GM10266 (cell line): ENCODE measurements at regions not wholly inside any gene's neighbourhood (a gene's known extent, or its start where the extent isn't known, plus 50 kb on each side); places are given as distances from the start of the nearest gene placed in this dataset.

ENCODE experiments used
- DNase-seq: peaks from one replicate; pipeline ENCODE4 v3.0.0; 2012; ENCODE audit errors: extremely low spot score
- TF ChIP-seq, protein P1 (sequence below): IDR thresholded peaks from 2 replicates; pipeline ENCODE4 v1.5.1; 2012; ENCODE audit warnings: mild to moderate bottlenecking, low read depth; ENCODE audit not compliant: control insufficient read depth, insufficient read depth; ENCODE audit errors: missing control alignments

DNA sequence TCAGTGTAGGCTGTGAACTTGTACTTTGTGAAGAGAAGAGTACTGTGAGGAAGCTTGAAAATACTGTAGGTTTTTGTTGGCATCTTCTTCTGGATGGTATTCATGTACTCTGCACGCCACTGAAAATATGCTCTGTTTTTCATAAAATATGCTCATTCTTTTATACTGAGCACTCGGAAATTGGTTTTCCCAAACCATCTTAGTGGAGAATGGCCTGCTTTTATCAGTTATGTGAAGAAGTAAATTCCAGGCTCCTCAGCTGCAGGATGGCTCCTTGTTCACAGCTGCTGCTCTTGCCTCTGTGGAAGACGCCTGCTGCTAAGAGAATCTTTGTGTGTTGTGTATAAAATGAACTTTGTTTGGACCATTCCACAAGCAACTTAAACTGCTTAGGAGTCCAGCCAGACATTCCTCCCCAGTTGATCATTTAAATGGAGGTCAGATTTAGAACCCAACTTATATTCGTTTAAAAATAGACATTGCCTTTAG is 443.5 kb upstream of the RGS6 start:
- no peak for DNase-seq
- TF ChIP-seq, protein P1, sequence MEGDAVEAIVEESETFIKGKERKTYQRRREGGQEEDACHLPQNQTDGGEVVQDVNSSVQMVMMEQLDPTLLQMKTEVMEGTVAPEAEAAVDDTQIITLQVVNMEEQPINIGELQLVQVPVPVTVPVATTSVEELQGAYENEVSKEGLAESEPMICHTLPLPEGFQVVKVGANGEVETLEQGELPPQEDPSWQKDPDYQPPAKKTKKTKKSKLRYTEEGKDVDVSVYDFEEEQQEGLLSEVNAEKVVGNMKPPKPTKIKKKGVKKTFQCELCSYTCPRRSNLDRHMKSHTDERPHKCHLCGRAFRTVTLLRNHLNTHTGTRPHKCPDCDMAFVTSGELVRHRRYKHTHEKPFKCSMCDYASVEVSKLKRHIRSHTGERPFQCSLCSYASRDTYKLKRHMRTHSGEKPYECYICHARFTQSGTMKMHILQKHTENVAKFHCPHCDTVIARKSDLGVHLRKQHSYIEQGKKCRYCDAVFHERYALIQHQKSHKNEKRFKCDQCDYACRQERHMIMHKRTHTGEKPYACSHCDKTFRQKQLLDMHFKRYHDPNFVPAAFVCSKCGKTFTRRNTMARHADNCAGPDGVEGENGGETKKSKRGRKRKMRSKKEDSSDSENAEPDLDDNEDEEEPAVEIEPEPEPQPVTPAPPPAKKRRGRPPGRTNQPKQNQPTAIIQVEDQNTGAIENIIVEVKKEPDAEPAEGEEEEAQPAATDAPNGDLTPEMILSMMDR = no peak

DNA sequence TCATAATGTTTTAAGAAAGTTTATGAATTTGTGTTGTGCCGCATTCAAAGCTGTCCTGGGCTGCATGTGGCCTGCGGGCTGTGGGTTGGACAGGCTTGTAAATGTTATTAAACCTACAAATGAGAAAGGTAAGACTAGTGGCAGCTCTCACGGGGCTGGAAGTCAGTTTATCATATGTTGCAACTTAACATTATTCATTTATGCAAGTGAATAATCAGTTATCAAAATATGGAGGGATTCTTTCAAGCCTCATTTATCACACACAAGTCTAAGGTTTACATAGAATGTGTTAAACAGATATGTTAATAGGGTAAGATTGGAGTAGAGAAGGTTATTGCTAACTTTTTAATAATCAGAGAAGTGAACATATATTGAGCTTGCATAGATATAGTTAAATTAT is 442.5 kb upstream of the RGS6 start:
- DNase-seq = no peak
- TF ChIP-seq, protein P1 = no peak

DNA sequence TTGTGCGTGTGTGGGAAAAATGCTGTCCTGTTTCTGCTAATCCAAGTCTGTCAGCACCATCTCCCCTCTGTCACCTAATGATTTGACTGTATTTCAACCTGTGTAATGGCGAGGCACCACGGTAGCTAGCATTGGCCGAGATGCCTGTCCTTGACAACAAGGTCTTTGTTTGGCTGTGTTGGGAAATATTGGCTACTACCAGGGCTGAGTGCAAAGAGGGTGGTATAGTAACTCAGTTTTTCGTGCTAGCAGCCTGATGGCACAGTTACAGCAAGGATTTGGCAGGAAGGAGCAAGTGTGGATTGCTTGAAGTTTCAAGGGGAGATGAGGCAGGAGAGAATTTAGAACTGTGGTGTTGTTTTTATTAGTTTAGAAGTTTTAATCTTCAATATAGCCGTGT is 440.3 kb upstream of the RGS6 start:
- no peak for DNase-seq
- TF ChIP-seq, protein P1 = no peak

DNA sequence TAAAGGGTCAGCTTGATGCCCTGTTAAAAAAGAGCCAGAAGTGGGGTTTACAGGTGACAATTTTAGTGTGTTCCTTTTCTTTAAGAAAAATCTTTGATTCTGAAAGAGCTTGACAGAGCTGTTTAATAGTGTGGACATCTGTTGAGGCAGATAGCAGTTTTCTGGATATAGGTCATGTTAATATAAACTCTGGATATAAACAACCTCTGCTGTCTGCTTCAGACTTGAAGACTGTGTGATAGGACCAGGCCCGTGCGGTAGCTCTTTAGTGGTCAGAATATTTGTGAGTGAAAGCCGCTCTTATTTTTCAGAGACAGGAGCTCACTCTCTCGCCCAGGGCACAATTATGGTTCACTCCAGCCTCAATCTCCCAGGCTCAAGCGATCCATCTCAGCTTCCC is 439.9 kb upstream of the RGS6 start:
- TF ChIP-seq, protein P1 = no peak
- DNase-seq = no peak

DNA sequence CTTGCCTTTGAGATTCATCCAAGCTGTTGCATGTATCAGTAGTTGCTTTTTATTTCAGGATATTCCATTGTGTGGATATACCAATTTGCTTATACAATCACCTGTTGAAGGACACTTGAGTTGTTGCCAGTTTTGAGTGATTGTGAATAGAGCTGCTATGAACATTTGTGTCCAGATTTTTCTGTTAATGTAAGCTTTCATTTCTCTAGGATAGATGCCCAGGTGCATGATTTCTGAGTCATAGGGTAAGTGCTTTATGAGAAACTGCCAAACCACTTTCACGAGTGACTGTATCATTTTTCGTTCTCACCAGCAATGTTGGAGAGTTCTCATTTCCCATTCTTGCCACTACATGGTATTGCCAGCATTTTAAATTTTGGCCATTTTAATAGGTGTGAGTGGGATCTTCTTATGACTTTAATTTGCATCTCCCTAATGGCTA is 434.6 kb upstream of the RGS6 start:
- TF ChIP-seq, protein P1 = no peak
- peak; percentile 32 for DNase-seq

DNA sequence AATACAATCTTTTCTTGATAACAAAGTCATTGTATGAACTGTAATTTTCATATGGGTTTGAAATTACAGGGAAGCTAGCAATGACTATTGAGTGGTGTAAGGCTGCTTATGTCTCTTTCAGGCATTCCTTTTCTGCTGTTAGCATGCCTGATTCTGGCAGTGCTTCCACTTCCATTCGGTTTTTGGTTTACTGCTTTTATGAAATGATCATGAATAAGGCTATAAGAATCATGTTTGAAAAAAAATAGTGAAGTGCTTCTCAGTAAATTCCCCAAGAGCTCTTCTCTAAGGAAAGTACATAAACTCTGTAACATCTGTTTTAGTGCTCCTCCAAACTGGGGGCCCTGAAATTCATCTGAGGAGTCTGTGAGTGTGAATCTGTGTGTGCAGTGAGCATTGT is 434.0 kb upstream of the RGS6 start:
- TF ChIP-seq, protein P1 = no peak
- DNase-seq = no peak

DNA sequence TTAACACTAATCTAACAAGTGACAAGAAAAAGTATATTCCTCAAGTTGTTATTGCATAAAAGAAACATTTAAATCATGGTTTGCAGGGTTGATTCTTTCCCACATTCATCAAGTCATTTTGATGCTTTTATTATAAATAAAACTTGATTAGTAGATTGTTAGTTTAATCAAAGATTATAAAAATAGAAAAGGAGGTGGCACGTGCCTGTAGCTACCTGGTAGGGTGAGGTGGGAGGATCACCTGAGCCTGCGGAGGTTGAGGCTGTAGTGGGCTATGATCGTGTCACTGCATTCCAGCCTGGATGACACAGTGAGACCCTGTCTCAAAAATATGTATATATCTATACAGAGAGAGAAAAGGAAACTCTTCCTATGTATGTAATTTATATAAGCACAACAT is 433.2 kb upstream of the RGS6 start:
- TF ChIP-seq, protein P1 = no peak

DNA sequence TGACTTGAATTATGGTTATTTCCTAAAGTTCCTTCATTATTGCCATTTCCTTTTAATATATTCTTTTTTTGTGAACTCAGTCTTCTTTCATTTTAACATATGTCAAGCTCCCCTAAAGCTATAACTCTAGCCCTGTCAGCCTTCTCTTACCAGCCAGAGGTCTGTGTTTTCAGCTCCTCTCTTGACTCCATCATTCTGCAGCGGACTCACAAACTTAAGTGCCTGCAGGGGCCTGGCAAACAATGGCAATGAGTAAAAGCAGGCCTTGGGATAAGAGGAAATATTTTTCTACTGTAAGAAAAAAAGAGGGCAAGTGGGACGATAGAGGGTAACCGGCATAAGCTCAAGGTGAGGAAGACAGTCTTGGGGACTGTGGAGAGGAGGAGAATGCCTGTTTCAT is 424.5 kb upstream of the RGS6 start:
- TF ChIP-seq, protein P1 = no peak
- no peak for DNase-seq

More for the DNA sequence above, 433.2 kb upstream of the RGS6 start:
- no peak for DNase-seq
